ENCODE measurements at regions not wholly inside any gene's neighbourhood (a gene's known extent, or its start where the extent isn't known, plus 50 kb on each side); places are given as distances from the start of the nearest gene placed in this dataset.

GRCh38 chr6:6843057-6843627, 254.6 kb downstream of the LY86 start:
- H3K36me3 ChIP-seq (ENCODE audit: control insufficient read depth in 2 of 2, insufficient read depth in 1 of 2, low read length in 2 of 2): no peaks in the 10 kb centered on the region
- TF ChIP-seq ZNF112 (tag by site-specific recombination; IDR thresholded peaks at IDR 0.05): no peak
- TF ChIP-seq ZNF624 (tag by site-specific recombination; IDR thresholded peaks at IDR 0.05): no peak
- no peak for TF ChIP-seq RBAK (tag by site-specific recombination; IDR thresholded peaks at IDR 0.05)
- no peak for TF ChIP-seq ZBTB10 (tag by site-specific recombination; IDR thresholded peaks at IDR 0.05)
- TF ChIP-seq ZSCAN4 (tag by site-specific recombination; IDR thresholded peaks at IDR 0.05): no peak
- no peak for TF ChIP-seq ZNF202 (tag by site-specific recombination; IDR thresholded peaks at IDR 0.05; ENCODE audit: borderline replicate concordance)
- ChIA-PET CTCF (interaction anchor here (0.6 to 1.4 kb wide), 3 partner anchors 47 to 400 kb away, joined by 3 to 7 read pairs (median 3); no protein-coding TSS in a partner anchor), POLR2A (no interaction called here)
- no peak overlapping the region for H3K4me3 ChIP-seq (ENCODE audit: low read depth, low read length)
- no peaks in the 10 kb centered on the region for H3K9me3 ChIP-seq (ENCODE audit: control insufficient read depth, insufficient read depth, low read depth, low read length)
- H3K4me1 ChIP-seq (ENCODE audit: control insufficient read depth, insufficient read depth, low read length): no peaks in the 10 kb centered on the region
- no peak overlapping the region for H3K27ac ChIP-seq (ENCODE audit: extremely low read depth, low read depth, low read length)

GRCh38 chr6:6843777-6844176, 255.3 kb downstream of the LY86 start:
- POLR2A ChIA-PET: no interaction called here
- Histone ChIP-seq H3K27ac (ENCODE audit: extremely low read depth, low read depth, low read length) (no peak overlapping the region), H3K4me1 (ENCODE audit: control insufficient read depth, insufficient read depth, low read length) (no peaks in the 10 kb centered on the region), H3K9me3 (ENCODE audit: control insufficient read depth, insufficient read depth, low read depth, low read length) (no peaks in the 10 kb centered on the region), H3K4me3 (ENCODE audit: low read depth, low read length) (no peak overlapping the region), H3K36me3 (ENCODE audit: control insufficient read depth in 2 of 2, insufficient read depth in 1 of 2, low read length in 2 of 2) (no peaks in the 10 kb centered on the region)
- CTCF ChIA-PET: interaction anchor here (1.4 kb wide), 1 partner anchor 85 kb away, joined by 7 read pairs; no protein-coding TSS in a partner anchor
- no peak for TF ChIP-seq ZSCAN16 (tag by site-specific recombination; IDR thresholded peaks at IDR 0.05)
- no peak for TF ChIP-seq ZNF645 (tag by site-specific recombination; IDR thresholded peaks at IDR 0.05)
- no peak for TF ChIP-seq ZSCAN18 (tag by site-specific recombination; IDR thresholded peaks at IDR 0.05)
- no peak for TF ChIP-seq ZNF514 (tag by site-specific recombination; IDR thresholded peaks at IDR 0.05)
- TF ChIP-seq PATZ1 (tag by site-specific recombination; IDR thresholded peaks at IDR 0.05): no peak
- TF ChIP-seq EGR2 (tag by site-specific recombination; IDR thresholded peaks at IDR 0.05; ENCODE audit: low read depth): no peak
- TF ChIP-seq ZSCAN23 (tag by site-specific recombination; IDR thresholded peaks at IDR 0.05): no peak
- no peak for TF ChIP-seq ZIC2 (tag by site-specific recombination; IDR thresholded peaks at IDR 0.05)
- no peak for TF ChIP-seq ZSCAN4 (tag by site-specific recombination; IDR thresholded peaks at IDR 0.05)
- no peak for TF ChIP-seq ZBTB21 (tag by site-specific recombination; IDR thresholded peaks at IDR 0.05)
- no peak for TF ChIP-seq ZNF555 (tag by site-specific recombination; conservative IDR thresholded peaks at IDR 0.05)
- TF ChIP-seq ZNF473 (tag by site-specific recombination; IDR thresholded peaks at IDR 0.05): no peak
- no peak for TF ChIP-seq ZNF311 (tag by site-specific recombination; IDR thresholded peaks at IDR 0.05; ENCODE audit: borderline replicate concordance)
- no peak for TF ChIP-seq KLF9 (tag by site-specific recombination; IDR thresholded peaks at IDR 0.05; ENCODE audit: low read depth)
- TF ChIP-seq ZNF132 (tag by site-specific recombination; IDR thresholded peaks at IDR 0.05; ENCODE audit: borderline replicate concordance): no peak
- TF ChIP-seq ZNF292 (tag by site-specific recombination; IDR thresholded peaks at IDR 0.05; ENCODE audit: borderline replicate concordance, low read depth): no peak
- TF ChIP-seq KLF8 (tag by site-specific recombination; IDR thresholded peaks at IDR 0.05): no peak

Data from HEK293 (cell line).